ENCODE measurements at regions not wholly inside any gene's neighbourhood (a gene's known extent, or its start where the extent isn't known, plus 50 kb on each side); places are given as distances from the start of the nearest gene placed in this dataset.

DNA sequence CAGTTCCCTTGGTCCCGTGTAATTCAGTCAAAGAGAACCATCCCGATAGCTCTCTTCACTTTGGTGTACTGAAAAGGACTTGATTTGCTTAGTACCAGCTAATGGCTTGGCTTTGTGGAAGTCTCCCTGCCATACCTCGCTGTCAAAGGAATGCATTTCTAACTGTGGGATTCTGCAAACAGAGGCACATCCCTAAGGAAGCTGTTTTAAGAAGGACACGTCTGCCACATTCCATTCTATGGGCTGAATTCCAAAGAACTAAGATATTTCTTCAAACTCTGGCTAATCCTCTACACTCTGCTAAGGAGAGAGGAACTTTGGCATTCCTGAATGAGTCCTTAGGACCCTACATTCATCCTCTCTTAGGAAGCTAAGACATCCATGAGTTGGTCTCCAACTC is 327.9 kb downstream of the SFMBT2 start:
- TF ChIP-seq YY1 (tag by site-specific recombination; IDR thresholded peaks at IDR 0.05) (no peak), ZBTB21 (tag by site-specific recombination; IDR thresholded peaks at IDR 0.05) (no peak), ZNF138 (tag by site-specific recombination; IDR thresholded peaks at IDR 0.05; ENCODE audit: borderline replicate concordance) (no peak), MEIS1 (CRISPR knock-in tag; IDR thresholded peaks at IDR 0.05; ENCODE audit: borderline replicate concordance) (no peak)

Measured in HEK293 (cell line).